ENCODE measurements at regions not wholly inside any gene's neighbourhood (a gene's known extent, or its start where the extent isn't known, plus 50 kb on each side); places are given as distances from the start of the nearest gene placed in this dataset.

- no peak overlapping the region for H2AK9ac ChIP-seq (replicated peaks; ENCODE audit: low read depth, low read length, poor library complexity)
- H3K27ac ChIP-seq (ENCODE audit: insufficient read depth, low read length) = no peak overlapping the region
These were observed 400.8 kb upstream of the CNTN3 start for GRCh38 chr3:75015280-75015679.

More at GRCh38 chr3:75015280-75015679, 400.8 kb upstream of the CNTN3 start:
- H2BK5ac ChIP-seq (ENCODE audit: low read depth, low read length, poor library complexity, severe bottlenecking) = no peak overlapping the region
- ChIA-PET CTCF (no interaction called here), POLR2A (ENCODE audit: unreplicated experiment) (no interaction called here)
- no peak overlapping the region for H4K5ac ChIP-seq (ENCODE audit: low read depth, low read length)
- dilution Hi-C loops (cut with HindIII; ENCODE audit: low sequenced_read_pairs, unreplicated experiment) = no loop called here
- in situ Hi-C loops (cut with MboI; ENCODE audit: low sequenced_read_pairs) = no loop called here
- no peaks in the 10 kb centered on the region for H3K36me3 ChIP-seq (ENCODE audit: control insufficient read depth, insufficient read depth, low read length)
- WGBS, 2 experiments (ENCODE audit: extremely low coverage in 2 of 2, insufficient read length in 1 of 2) = no CpG with 5 or more reads among the region's 2 CpGs
- no peak overlapping the region for H3K4ac ChIP-seq (ENCODE audit: low read depth, low read length)
- no peak overlapping the region for H4K8ac ChIP-seq (ENCODE audit: low read depth in 2 of 2, low read length in 2 of 2)
- no peak overlapping the region for H2AK5ac ChIP-seq (ENCODE audit: low read depth, low read length)
- no peak overlapping the region for H3K14ac ChIP-seq (replicated peaks; ENCODE audit: low read depth, low read length)
- H3K79me1 ChIP-seq (ENCODE audit: low read depth in 1 of 2, low read length in 2 of 2) = no peaks in the 10 kb centered on the region
- H3K23ac ChIP-seq (ENCODE audit: low read depth, low read length) = no peak overlapping the region
- H3K4me3 ChIP-seq (ENCODE audit: insufficient read depth, low read depth, low read length) = no peak overlapping the region
- intact Hi-C loops (cut with micrococcal nuclease) = no loop called here
- no peak overlapping the region for H3K9ac ChIP-seq (ENCODE audit: low read depth, low read length)
- no peaks in the 10 kb centered on the region for H3K4me1 ChIP-seq (ENCODE audit: control insufficient read depth, insufficient read depth, low read length)
- no peak overlapping the region for H2BK20ac ChIP-seq (ENCODE audit: low read depth, low read length)
- H3K18ac ChIP-seq (ENCODE audit: low read depth, low read length) = no peak overlapping the region
- TF ChIP-seq MAFK (IDR thresholded peaks at IDR 0.05; ENCODE audit: low read depth, low read length) (no peak), MAZ (IDR thresholded peaks at IDR 0.05; ENCODE audit: borderline replicate concordance, low read depth, low read length) (no peak), USF2 (IDR thresholded peaks at IDR 0.05; ENCODE audit: low read depth, low read length) (no peak), RCOR1 (IDR thresholded peaks at IDR 0.05; ENCODE audit: insufficient replicate concordance, low read length) (no peak), RAD21 (IDR thresholded peaks at IDR 0.05; ENCODE audit: low read length) (no peak), FOS (IDR thresholded peaks at IDR 0.05; ENCODE audit: low read depth, low read length) (no peak)
- H3K56ac ChIP-seq (ENCODE audit: extremely low read depth, insufficient read depth, low read length) = no peak overlapping the region
- no peaks in the 10 kb centered on the region for H3K27me3 ChIP-seq (ENCODE audit: control insufficient read depth, insufficient read depth, low read length)
- no peak overlapping the region for H2AFZ ChIP-seq (replicated peaks; ENCODE audit: low read length, poor library complexity)
- no peaks in the 10 kb centered on the region for H3K9me3 ChIP-seq (ENCODE audit: control insufficient read depth, insufficient read depth, low read length)
- H2BK120ac ChIP-seq (ENCODE audit: low read depth, low read length) = no peak overlapping the region
- no peak for DNase-seq
- H3K9me1 ChIP-seq (ENCODE audit: insufficient read depth, low read length) = no peaks in the 10 kb centered on the region
- no TSS peak for BruUV-seq (replicated peaks)
- ATAC-seq (ENCODE audit: low read depth) = no peak
- H4K20me1 ChIP-seq (ENCODE audit: insufficient read depth, low read length) = no peaks in the 10 kb centered on the region
- H4K91ac ChIP-seq (ENCODE audit: insufficient read depth, low read depth, low read length) = no peak overlapping the region
- H3K4me2 ChIP-seq (ENCODE audit: low read depth, low read length) = no peak overlapping the region
- no peak overlapping the region for H2BK15ac ChIP-seq (ENCODE audit: low read depth, low read length)

Data from IMR-90 (cell line).